Spleen (tissue), 11 donors: ENCODE measurements at regions not wholly inside any gene's neighbourhood (a gene's known extent, or its start where the extent isn't known, plus 50 kb on each side); places are given as distances from the start of the nearest gene placed in this dataset.

ENCODE experiments used
- DNase-seq: peaks from one replicate; pipeline ENCODE4 v3.0.0-alpha.2; 2020
- H3K27ac ChIP-seq, 8 donors: fragments of 200-600 bp; sonication (generic) in 7 of 8; 1 replicate in 4 of 8; 2 replicates in 4 of 8; pipeline versions ENCODE4 v1.5.0 to v1.8.0; 2016 to 2021; ENCODE audit warnings: inconsistent platforms in 4 of 8, mild to moderate bottlenecking in 4 of 8, moderate library complexity in 1 of 8
- H3K27me3 ChIP-seq, 7 donors: fragments of 200-600 bp; sonication (generic) in 6 of 7; replicated peaks in 1 of 7; 1 replicate in 4 of 7; 2 replicates in 3 of 7; pipeline versions ENCODE4 v1.5.0 to v1.8.0; 2016 to 2021; ENCODE audit warnings: inconsistent platforms in 3 of 7, mild to moderate bottlenecking in 1 of 7
- H3K36me3 ChIP-seq, 6 donors: fragments of 200-600 bp; sonication (generic) in 5 of 6; 1 replicate in 4 of 6; 2 replicates in 2 of 6; pipeline versions ENCODE4 v1.5.0 to v1.8.0; 2016 to 2021; ENCODE audit warnings: inconsistent platforms in 2 of 6
- H3K4me1 ChIP-seq, 6 donors: fragments of 200-600 bp; sonication (generic) in 5 of 6; 1 replicate in 3 of 6; 2 replicates in 3 of 6; pipeline versions ENCODE4 v1.5.0 to v1.8.0; 2016 to 2021; ENCODE audit warnings: inconsistent platforms in 3 of 6
- H3K4me3 ChIP-seq, 8 donors: fragments of 200-600 bp; sonication (generic) in 7 of 8; 1 replicate in 4 of 8; 2 replicates in 4 of 8; pipeline versions ENCODE4 v1.5.0 to v1.8.0; 2016 to 2021; ENCODE audit warnings: inconsistent platforms in 4 of 8, mild to moderate bottlenecking in 4 of 8, moderate library complexity in 2 of 8
- H3K9me3 ChIP-seq, 8 donors: fragments of 200-600 bp; sonication (generic) in 7 of 8; 1 replicate in 4 of 8; 2 replicates in 4 of 8; pipeline versions ENCODE4 v1.5.0 to v1.8.0; 2016 to 2021; ENCODE audit warnings: inconsistent platforms in 4 of 8
- CTCF ChIP-seq, 11 experiments: fragments of 200-600 bp in 7 of 11; fragments of 450-650 bp in 4 of 11; sonication (generic) in 4 of 11; IDR thresholded peaks in 8 of 11; conservative IDR thresholded peaks in 3 of 11; 1 replicate in 7 of 11; 2 replicates in 4 of 11; pipeline versions ENCODE4 v1.4.0 to v1.8.0; 2016 to 2021; ENCODE audit warnings: antibody characterized with exemption in 11 of 11, inconsistent platforms in 4 of 11, mild to moderate bottlenecking in 1 of 11
- POLR2A ChIP-seq, 3 donors: fragments of 450-650 bp; IDR thresholded peaks; one replicate each; pipeline ENCODE4 v1.5.1; 2017; ENCODE audit warnings: antibody characterized with exemption in 3 of 3, mild to moderate bottlenecking in 1 of 3
- POLR2AphosphoS5 ChIP-seq, 3 donors: sonication (generic); formaldehyde crosslinking; IDR thresholded peaks; one replicate each; pipeline ENCODE4 v1.5.1; 2017; ENCODE audit warnings: antibody characterized with exemption in 3 of 3
- WGBS, 5 donors: extraction: QIAGEN DNeasy Blood & Tissue Kit in 3 of 5; methylation state at CpG; one replicate each; pipeline versions ENCODE4 v1.1.5 to v1.1.7; 2013 to 2018; 5-methylcytosine and 5-hydroxymethylcytosine counted together
- intact Hi-C: fragments of 100-400 bp; cut with DNase I; formaldehyde crosslinking; loops from one replicate; pipeline ENCODE4 v1.15.0; 2023; ENCODE audit warnings: low total_unique reads
- microRNA-seq, 3 donors: library from miRNA; unstranded; fragments of <30 nt; microRNA quantifications; one replicate each; pipeline versions ENCODE4 to v1.1.0, GENCODE V29; 2019 to 2020
- small RNA-seq, 4 donors: library from RNA; depleted of rRNA; stranded (forward); fragments of <200 nt; gene quantifications; one replicate each; pipeline ENCODE3, GENCODE V24; 2016
- donor health status: healthy with polysubstance abuse.
- donor health status: DM: no; HTN: no; CAD: no; lungs with moderate emphysema.
- donor health status: DM: no; HTN: no; CAD: no.
- donor health status: Bipolar disorder and iron deficiency.
- donor health status: healthy.
- donor health status: DM: no; HTN: no; CAD: no.
- donor health status: DM: yes; HTN: yes; CAD: no.

- no peaks in the 10 kb centered on the region for H3K4me1 ChIP-seq
- no peak overlapping the region for H3K27ac ChIP-seq
- no peak overlapping the region for H3K4me3 ChIP-seq
- DNase-seq: no peak
- WGBS, 5 donors: 76 to 94% (median 89%) methylated on average over 1 of the region's 1 CpG
- H3K36me3 ChIP-seq: no peaks in the 10 kb centered on the region
- H3K27me3 ChIP-seq: no peaks in the 10 kb centered on the region
- no peak for TF ChIP-seq POLR2A (IDR thresholded peaks at IDR 0.05)
- no peak for TF ChIP-seq CTCF (IDR thresholded peaks at IDR 0.05 in 8 of 11, conservative IDR thresholded peaks at IDR 0.05 in 3 of 11)
- TF ChIP-seq POLR2AphosphoS5 (IDR thresholded peaks at IDR 0.05): no peak
- intact Hi-C loops: no loop called here
- H3K9me3 ChIP-seq: peaks cover 0 to 6% (median 0%) of the 10 kb centered on the region in 8 donors
Measured at GRCh38 chr5:96015709-96016108, 54.1 kb upstream of the ELL2 start.

DNA sequence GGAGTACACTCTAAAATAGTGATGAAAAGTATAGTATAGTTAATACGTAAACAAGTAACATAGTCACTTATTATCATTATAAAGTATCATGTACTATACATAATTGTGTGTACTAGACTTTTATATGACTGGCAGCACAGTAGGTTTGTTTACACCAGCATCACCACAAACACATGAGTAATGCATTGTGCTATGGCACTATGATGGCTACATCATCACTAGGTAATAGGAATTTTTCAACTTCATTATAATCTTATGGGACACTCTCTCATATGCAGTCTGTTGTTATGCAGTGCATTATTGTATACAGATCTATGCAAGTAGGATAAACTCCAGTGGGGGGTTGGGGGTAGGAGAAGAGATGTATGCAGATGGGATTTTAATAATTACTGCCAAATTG is 52.7 kb upstream of the ELL2 start:
- 95 to 100% (median 98%) methylated on average over 1 of the region's 1 CpG for WGBS, 5 donors
- Histone ChIP-seq H3K4me1 (no peaks in the 10 kb centered on the region), H3K4me3 (no peak overlapping the region), H3K36me3 (no peaks in the 10 kb centered on the region), H3K27me3 (no peaks in the 10 kb centered on the region), H3K9me3 (peaks cover 0 to 6% (median 0%) of the 10 kb centered on the region in 8 donors), H3K27ac (no peak overlapping the region)
- TF ChIP-seq POLR2AphosphoS5 (IDR thresholded peaks at IDR 0.05) (no peak), CTCF (IDR thresholded peaks at IDR 0.05 in 8 of 11, conservative IDR thresholded peaks at IDR 0.05 in 3 of 11) (no peak)
- intact Hi-C loops: no loop called here
- no peak for DNase-seq

GRCh38 chr5:96013254-96013653 is 51.6 kb upstream of the ELL2 start:
- Histone ChIP-seq H3K9me3 (peaks cover 0 to 6% (median 0%) of the 10 kb centered on the region in 8 donors), H3K4me1 (no peaks in the 10 kb centered on the region), H3K4me3 (no peak overlapping the region), H3K36me3 (no peaks in the 10 kb centered on the region), H3K27ac (no peak overlapping the region), H3K27me3 (no peaks in the 10 kb centered on the region)
- no peak for DNase-seq
- TF ChIP-seq CTCF (IDR thresholded peaks at IDR 0.05 in 8 of 11, conservative IDR thresholded peaks at IDR 0.05 in 3 of 11) (no peak), POLR2A (IDR thresholded peaks at IDR 0.05) (no peak), POLR2AphosphoS5 (IDR thresholded peaks at IDR 0.05) (no peak)
- 95 to 100% (median 97%) methylated on average over 1 of the region's 1 CpG for WGBS, 5 donors
- intact Hi-C loops: no loop called here

DNA sequence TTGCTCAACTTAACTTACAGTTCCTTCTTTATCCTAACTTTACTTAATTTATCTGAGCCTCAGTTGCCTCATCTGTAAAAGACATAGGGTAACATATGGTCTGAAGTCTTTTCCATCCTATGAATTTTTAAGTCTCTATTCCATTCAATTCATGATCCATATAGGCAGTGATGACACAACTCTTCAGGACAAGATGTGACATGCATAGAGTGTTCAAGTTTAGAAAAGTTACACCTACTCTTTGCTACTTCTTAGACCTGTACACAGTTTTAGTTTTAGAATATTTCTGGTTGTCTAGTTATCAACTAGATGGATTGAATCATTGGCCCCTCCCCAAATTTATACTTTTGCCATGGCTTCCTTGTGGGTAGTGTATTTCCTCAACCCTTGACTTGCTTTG is 50.7 kb upstream of the ELL2 start:
- H3K9me3 ChIP-seq: peaks cover 0 to 6% (median 0%) of the 10 kb centered on the region in 8 donors
- TF ChIP-seq POLR2A (IDR thresholded peaks at IDR 0.05): no peak
- no peak for TF ChIP-seq CTCF (IDR thresholded peaks at IDR 0.05 in 8 of 11, conservative IDR thresholded peaks at IDR 0.05 in 3 of 11)
- no peak for TF ChIP-seq POLR2AphosphoS5 (IDR thresholded peaks at IDR 0.05)
- DNase-seq: no peak
- no peaks in the 10 kb centered on the region for H3K27me3 ChIP-seq
- H3K36me3 ChIP-seq: no peaks in the 10 kb centered on the region
- H3K4me1 ChIP-seq: no peaks in the 10 kb centered on the region
- no peak overlapping the region for H3K4me3 ChIP-seq
- intact Hi-C loops: no loop called here
- no peak overlapping the region for H3K27ac ChIP-seq

Small RNAs in the stretch of these regions (microRNA-seq; reads per million reads assigned to microRNA genes)
- gene MIR583: 0 reads per million in 3 donors

Small RNAs in the stretch of these regions (small RNA-seq; reads per million reads assigned to genes)
- gene MIR583 (0 reads per million in 4 donors), gene RNU6-524P (0 reads per million in 4 donors)
